Sigmoid colon (tissue), 6 donors: ENCODE measurements at regions not wholly inside any gene's neighbourhood (a gene's known extent, or its start where the extent isn't known, plus 50 kb on each side); places are given as distances from the start of the nearest gene placed in this dataset.

Experiments
- DNase-seq: peaks from one replicate; pipeline ENCODE4 v3.0.0-alpha.2; 2019
- H3K27ac ChIP-seq, 4 donors: fragments of 200-600 bp; sonication (generic); one replicate each; pipeline ENCODE4 v1.5.1; 2016 to 2019; ENCODE audit warnings: mild to moderate bottlenecking in 1 of 4
- H3K27me3 ChIP-seq, 3 donors: fragments of 200-600 bp; sonication (generic); one replicate each; pipeline ENCODE4 v1.5.1; 2019; ENCODE audit warnings: mild to moderate bottlenecking in 1 of 3
- H3K36me3 ChIP-seq, 4 donors: fragments of 200-600 bp; sonication (generic); one replicate each; pipeline ENCODE4 v1.5.1; 2016 to 2019
- H3K4me1 ChIP-seq, 4 donors: fragments of 200-600 bp; sonication (generic); one replicate each; pipeline ENCODE4 v1.5.1; 2017 to 2019
- H3K4me3 ChIP-seq, 4 donors: fragments of 200-600 bp; sonication (generic); one replicate each; pipeline ENCODE4 v1.5.1; 2017 to 2019; ENCODE audit warnings: mild to moderate bottlenecking in 2 of 4, moderate library complexity in 1 of 4
- H3K9me3 ChIP-seq, 4 donors: fragments of 200-600 bp in 3 of 4; sonication (generic) in 3 of 4; one replicate each; pipeline versions ENCODE4 v1.5.1 to v1.6.1; 2013 to 2019
- EP300 ChIP-seq, 4 donors: sonication (generic); formaldehyde crosslinking; IDR thresholded peaks; one replicate each; pipeline ENCODE4 v1.6.1; 2017; ENCODE audit warnings: antibody characterized with exemption in 4 of 4
- POLR2A ChIP-seq, 2 donors: fragments of 450-650 bp; IDR thresholded peaks; one replicate each; pipeline ENCODE4 v1.6.1; 2016; ENCODE audit warnings: antibody characterized with exemption in 2 of 2, mild to moderate bottlenecking in 2 of 2, moderate library complexity in 2 of 2
- POLR2AphosphoS5 ChIP-seq, 4 donors: sonication (generic); formaldehyde crosslinking; IDR thresholded peaks; one replicate each; pipeline ENCODE4 v1.6.1; 2017; ENCODE audit warnings: antibody characterized with exemption in 4 of 4
- WGBS, 2 donors: extraction: QIAGEN DNeasy Blood & Tissue Kit; methylation state at CpG; one replicate each; pipeline ENCODE4 v1.1.7; 2013; 5-methylcytosine and 5-hydroxymethylcytosine counted together
- intact Hi-C: fragments of 100-400 bp; cut with DNase I; formaldehyde crosslinking; loops from one replicate; pipeline ENCODE4 v1.15.1; 2023
- TF ChIP-seq, protein P1 (sequence below), 4 experiments: fragments of 450-650 bp in 3 of 4; fragments of 200-600 bp in 1 of 4; IDR thresholded peaks; one replicate each; pipeline ENCODE4 v1.5.1; 2016 to 2019; ENCODE audit warnings: antibody characterized with exemption in 4 of 4, mild to moderate bottlenecking in 3 of 4, moderate library complexity in 2 of 4
- donor health status: healthy with polysubstance abuse.
- donor health status: healthy.

- DNase-seq, result no peak
- WGBS, 2 donors, result 85 to 94% methylated on average over 4 of the region's 4 CpGs
- Histone ChIP-seq H3K27me3 (no peaks in the 10 kb centered on the region), H3K4me3 (no peak overlapping the region), H3K9me3 (no peaks in the 10 kb centered on the region), H3K27ac (no peak overlapping the region), H3K36me3 (no peaks in the 10 kb centered on the region), H3K4me1 (no peaks in the 10 kb centered on the region)
- peak in 1 of 4 donors; percentile 24 for TF ChIP-seq POLR2AphosphoS5 (IDR thresholded peaks at IDR 0.05)
- no peak for TF ChIP-seq EP300 (IDR thresholded peaks at IDR 0.05)
- intact Hi-C loops, result no loop called here
Observed at GRCh38 chr4:24024157-24024556, 134.3 kb upstream of the PPARGC1A start.

DNA sequence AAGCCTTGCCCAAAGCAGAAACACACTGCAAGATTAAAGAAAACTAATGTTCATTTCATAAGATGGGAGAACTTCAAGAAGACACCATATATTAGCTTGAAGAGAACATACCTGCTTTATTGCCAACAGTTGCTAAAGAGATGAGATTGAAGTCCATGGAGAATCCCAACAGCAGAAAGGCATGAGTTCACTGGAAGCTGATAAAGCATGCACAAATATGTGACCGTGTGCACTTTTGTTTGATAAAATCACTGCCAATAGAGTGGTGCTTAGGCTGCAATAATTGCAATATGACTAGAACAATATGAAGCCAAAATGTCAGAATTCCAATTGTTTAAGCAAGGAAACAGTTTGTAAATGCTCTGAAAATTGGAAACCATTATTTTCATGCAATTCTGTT is 125.9 kb upstream of the PPARGC1A start:
- no peak for TF ChIP-seq EP300 (IDR thresholded peaks at IDR 0.05)
- TF ChIP-seq POLR2A (IDR thresholded peaks at IDR 0.05), result no peak
- TF ChIP-seq POLR2AphosphoS5 (IDR thresholded peaks at IDR 0.05), result no peak
- TF ChIP-seq, protein P1, sequence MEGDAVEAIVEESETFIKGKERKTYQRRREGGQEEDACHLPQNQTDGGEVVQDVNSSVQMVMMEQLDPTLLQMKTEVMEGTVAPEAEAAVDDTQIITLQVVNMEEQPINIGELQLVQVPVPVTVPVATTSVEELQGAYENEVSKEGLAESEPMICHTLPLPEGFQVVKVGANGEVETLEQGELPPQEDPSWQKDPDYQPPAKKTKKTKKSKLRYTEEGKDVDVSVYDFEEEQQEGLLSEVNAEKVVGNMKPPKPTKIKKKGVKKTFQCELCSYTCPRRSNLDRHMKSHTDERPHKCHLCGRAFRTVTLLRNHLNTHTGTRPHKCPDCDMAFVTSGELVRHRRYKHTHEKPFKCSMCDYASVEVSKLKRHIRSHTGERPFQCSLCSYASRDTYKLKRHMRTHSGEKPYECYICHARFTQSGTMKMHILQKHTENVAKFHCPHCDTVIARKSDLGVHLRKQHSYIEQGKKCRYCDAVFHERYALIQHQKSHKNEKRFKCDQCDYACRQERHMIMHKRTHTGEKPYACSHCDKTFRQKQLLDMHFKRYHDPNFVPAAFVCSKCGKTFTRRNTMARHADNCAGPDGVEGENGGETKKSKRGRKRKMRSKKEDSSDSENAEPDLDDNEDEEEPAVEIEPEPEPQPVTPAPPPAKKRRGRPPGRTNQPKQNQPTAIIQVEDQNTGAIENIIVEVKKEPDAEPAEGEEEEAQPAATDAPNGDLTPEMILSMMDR (IDR thresholded peaks at IDR 0.05), result no peak
- no peaks in the 10 kb centered on the region for H3K36me3 ChIP-seq
- WGBS, 2 donors, result 91 to 95% methylated on average over 1 of the region's 1 CpG
- no peaks in the 10 kb centered on the region for H3K9me3 ChIP-seq
- H3K27me3 ChIP-seq, result no peaks in the 10 kb centered on the region
- no peak overlapping the region for H3K4me3 ChIP-seq
- H3K4me1 ChIP-seq, result no peaks in the 10 kb centered on the region
- H3K27ac ChIP-seq, result no peak overlapping the region
- intact Hi-C loops, result no loop called here
- no peak for DNase-seq

GRCh38 chr4:24013668-24014422 is 124.0 kb upstream of the PPARGC1A start:
- Histone ChIP-seq H3K9me3 (no peaks in the 10 kb centered on the region), H3K27me3 (no peaks in the 10 kb centered on the region), H3K27ac (no peak overlapping the region), H3K4me1 (no peaks in the 10 kb centered on the region), H3K36me3 (no peaks in the 10 kb centered on the region), H3K4me3 (no peak overlapping the region)
- intact Hi-C loops, result no loop called here
- no peak for DNase-seq
- no peak for TF ChIP-seq POLR2AphosphoS5 (IDR thresholded peaks at IDR 0.05)
- TF ChIP-seq POLR2A (IDR thresholded peaks at IDR 0.05), result no peak
- TF ChIP-seq EP300 (IDR thresholded peaks at IDR 0.05), result no peak
- TF ChIP-seq, protein P1 (IDR thresholded peaks at IDR 0.05), result no peak
- 65 to 72% methylated on average over 8 of the region's 8 CpGs for WGBS, 2 donors

DNA sequence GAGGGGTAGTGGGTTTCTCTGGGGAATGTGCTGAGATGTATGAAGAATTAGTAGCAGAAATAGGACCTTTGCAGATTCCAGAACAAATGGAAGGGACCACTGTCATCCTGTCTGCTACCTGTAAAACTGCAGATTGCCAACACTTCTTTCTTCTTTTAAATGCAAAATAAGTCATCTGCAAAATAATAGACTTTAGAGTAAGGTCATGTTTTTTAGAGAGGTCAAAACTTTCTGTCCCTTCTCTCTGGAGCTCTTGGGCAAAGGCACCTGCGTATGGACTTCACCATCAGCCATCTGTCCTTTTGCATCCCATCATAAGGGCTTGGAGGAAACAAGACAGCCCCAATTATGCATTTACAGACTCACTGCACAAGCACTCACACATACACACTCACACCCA is 121.1 kb upstream of the PPARGC1A start:
- Histone ChIP-seq H3K4me1 (no peaks in the 10 kb centered on the region), H3K36me3 (no peaks in the 10 kb centered on the region), H3K27ac (no peak overlapping the region), H3K27me3 (no peaks in the 10 kb centered on the region), H3K9me3 (no peaks in the 10 kb centered on the region), H3K4me3 (no peak overlapping the region)
- 62 to 89% methylated on average over 1 of the region's 1 CpG for WGBS, 2 donors
- DNase-seq, result no peak
- intact Hi-C loops, result no loop called here
- TF ChIP-seq POLR2AphosphoS5 (IDR thresholded peaks at IDR 0.05), result no peak
- TF ChIP-seq EP300 (IDR thresholded peaks at IDR 0.05), result no peak
- TF ChIP-seq, protein P1 (IDR thresholded peaks at IDR 0.05), result no peak
- TF ChIP-seq POLR2A (IDR thresholded peaks at IDR 0.05), result no peak

- intact Hi-C loops, result no loop called here
- Histone ChIP-seq H3K27ac (no peak overlapping the region), H3K36me3 (no peaks in the 10 kb centered on the region), H3K27me3 (no peaks in the 10 kb centered on the region), H3K4me1 (no peaks in the 10 kb centered on the region), H3K9me3 (no peaks in the 10 kb centered on the region), H3K4me3 (no peak overlapping the region)
- DNase-seq, result no peak
- WGBS, 2 donors, result 31 to 48% methylated on average over 3 of the region's 3 CpGs
- no peak for TF ChIP-seq POLR2A (IDR thresholded peaks at IDR 0.05)
- TF ChIP-seq, protein P1 (IDR thresholded peaks at IDR 0.05), result no peak
- no peak for TF ChIP-seq POLR2AphosphoS5 (IDR thresholded peaks at IDR 0.05)
- TF ChIP-seq EP300 (IDR thresholded peaks at IDR 0.05), result no peak
Observed at GRCh38 chr4:24010573-24010972, 120.7 kb upstream of the PPARGC1A start.
